ENCODE measurements at regions not wholly inside any gene's neighbourhood (a gene's known extent, or its start where the extent isn't known, plus 50 kb on each side); places are given as distances from the start of the nearest gene placed in this dataset.

- FAIRE-seq: no peak
- H3K9me3 Mint-ChIP-seq (ENCODE audit: unreplicated experiment): no peaks in the 10 kb centered on the region
- no peaks in the 10 kb centered on the region for H3K79me2 ChIP-seq (ENCODE audit: insufficient read depth, low read length)
- H3K4me2 ChIP-seq (ENCODE audit: low read length): no peak overlapping the region
- no peak overlapping the region for H2AFZ ChIP-seq (ENCODE audit: low read depth, low read length)
- no peak overlapping the region for H3K27ac ChIP-seq (ENCODE audit: low read depth, low read length)
- no peak overlapping the region for H3K4me3 ChIP-seq (ENCODE audit: insufficient read depth, low read depth, low read length)
- no peaks in the 10 kb centered on the region for H3K4me1 Mint-ChIP-seq (ENCODE audit: low read depth, unreplicated experiment)
- H3K36me3 Mint-ChIP-seq (ENCODE audit: low read depth, unreplicated experiment): no peaks in the 10 kb centered on the region
- H3K27me3 Mint-ChIP-seq (ENCODE audit: low read depth, unreplicated experiment): no peaks in the 10 kb centered on the region
- no peaks in the 10 kb centered on the region for H3K9me3 ChIP-seq (ENCODE audit: insufficient read depth, low read depth, low read length)
- H3K36me3 ChIP-seq (ENCODE audit: insufficient read depth, low read length): no peaks in the 10 kb centered on the region
- no peak overlapping the region for H3K27ac Mint-ChIP-seq (ENCODE audit: unreplicated experiment)
- no peak overlapping the region for H3K4me3 Mint-ChIP-seq (ENCODE audit: unreplicated experiment)
- no peaks in the 10 kb centered on the region for H3K27me3 ChIP-seq (ENCODE audit: insufficient read depth, low read length)
- no peaks in the 10 kb centered on the region for H4K20me1 ChIP-seq (ENCODE audit: insufficient read depth, low read length)
- H3K4me1 ChIP-seq (ENCODE audit: insufficient read depth, low read length): no peaks in the 10 kb centered on the region
- DNase-seq (ENCODE audit: low read depth): no peak
- TF ChIP-seq EZH2 (IDR thresholded peaks at IDR 0.05; ENCODE audit: insufficient read depth, low read length): no peak
- no peak for TF ChIP-seq CTCF (IDR thresholded peaks at IDR 0.05; ENCODE audit: insufficient read depth, low read depth, low read length)
- H3K9ac ChIP-seq (ENCODE audit: low read length): no peak overlapping the region
Observed at GRCh38 chr12:24698972-24699371, 249.9 kb downstream of the BCAT1 start.

- no peaks in the 10 kb centered on the region for H3K36me3 Mint-ChIP-seq (ENCODE audit: low read depth, unreplicated experiment)
- Histone ChIP-seq H3K9me3 (ENCODE audit: insufficient read depth, low read depth, low read length) (no peaks in the 10 kb centered on the region), H2AFZ (ENCODE audit: low read depth, low read length) (no peak overlapping the region), H3K27me3 (ENCODE audit: insufficient read depth, low read length) (no peaks in the 10 kb centered on the region), H3K79me2 (ENCODE audit: insufficient read depth, low read length) (no peaks in the 10 kb centered on the region), H4K20me1 (ENCODE audit: insufficient read depth, low read length) (no peaks in the 10 kb centered on the region), H3K4me3 (ENCODE audit: insufficient read depth, low read depth, low read length) (no peak overlapping the region), H3K9ac (ENCODE audit: low read length) (no peak overlapping the region), H3K4me1 (ENCODE audit: insufficient read depth, low read length) (no peaks in the 10 kb centered on the region), H3K36me3 (ENCODE audit: insufficient read depth, low read length) (no peaks in the 10 kb centered on the region), H3K27ac (ENCODE audit: low read depth, low read length) (no peak overlapping the region), H3K4me2 (ENCODE audit: low read length) (no peak overlapping the region)
- H3K27me3 Mint-ChIP-seq (ENCODE audit: low read depth, unreplicated experiment): no peaks in the 10 kb centered on the region
- no peaks in the 10 kb centered on the region for H3K9me3 Mint-ChIP-seq (ENCODE audit: unreplicated experiment)
- no peak overlapping the region for H3K27ac Mint-ChIP-seq (ENCODE audit: unreplicated experiment)
- no peak for DNase-seq (ENCODE audit: low read depth)
- no peak overlapping the region for H3K4me3 Mint-ChIP-seq (ENCODE audit: unreplicated experiment)
- no peak for FAIRE-seq
- H3K4me1 Mint-ChIP-seq (ENCODE audit: low read depth, unreplicated experiment): no peaks in the 10 kb centered on the region
- TF ChIP-seq EZH2 (IDR thresholded peaks at IDR 0.05; ENCODE audit: insufficient read depth, low read length): no peak
- TF ChIP-seq CTCF (IDR thresholded peaks at IDR 0.05; ENCODE audit: insufficient read depth, low read depth, low read length): no peak
Observed at GRCh38 chr12:24697769-24698168, 251.1 kb downstream of the BCAT1 start.

GRCh38 chr12:24697295-24697694 is 251.6 kb downstream of the BCAT1 start:
- Histone ChIP-seq H3K27me3 (ENCODE audit: insufficient read depth, low read length) (no peaks in the 10 kb centered on the region), H3K4me1 (ENCODE audit: insufficient read depth, low read length) (no peaks in the 10 kb centered on the region), H3K27ac (ENCODE audit: low read depth, low read length) (no peak overlapping the region), H2AFZ (ENCODE audit: low read depth, low read length) (no peak overlapping the region), H3K9ac (ENCODE audit: low read length) (no peak overlapping the region), H4K20me1 (ENCODE audit: insufficient read depth, low read length) (no peaks in the 10 kb centered on the region), H3K79me2 (ENCODE audit: insufficient read depth, low read length) (no peaks in the 10 kb centered on the region), H3K36me3 (ENCODE audit: insufficient read depth, low read length) (no peaks in the 10 kb centered on the region), H3K9me3 (ENCODE audit: insufficient read depth, low read depth, low read length) (no peaks in the 10 kb centered on the region), H3K4me2 (ENCODE audit: low read length) (no peak overlapping the region), H3K4me3 (ENCODE audit: insufficient read depth, low read depth, low read length) (no peak overlapping the region)
- Mint-ChIP-seq H3K27me3 (ENCODE audit: low read depth, unreplicated experiment) (no peaks in the 10 kb centered on the region), H3K27ac (ENCODE audit: unreplicated experiment) (no peak overlapping the region), H3K36me3 (ENCODE audit: low read depth, unreplicated experiment) (no peaks in the 10 kb centered on the region), H3K4me3 (ENCODE audit: unreplicated experiment) (no peak overlapping the region), H3K9me3 (ENCODE audit: unreplicated experiment) (no peaks in the 10 kb centered on the region), H3K4me1 (ENCODE audit: low read depth, unreplicated experiment) (no peaks in the 10 kb centered on the region)
- no peak for FAIRE-seq
- TF ChIP-seq CTCF (IDR thresholded peaks at IDR 0.05; ENCODE audit: insufficient read depth, low read depth, low read length): no peak
- TF ChIP-seq EZH2 (IDR thresholded peaks at IDR 0.05; ENCODE audit: insufficient read depth, low read length): no peak
- no peak for DNase-seq (ENCODE audit: low read depth)
